Activated CD8-positive, alpha-beta T cell treated with anti-CD3 and anti-CD28 coated beads for 36 hours (primary cell): ENCODE measurements at regions not wholly inside any gene's neighbourhood (a gene's known extent, or its start where the extent isn't known, plus 50 kb on each side); places are given as distances from the start of the nearest gene placed in this dataset.

Experiments used
- ATAC-seq: fragments of 200-7000 bp; cut with Tn5 transposase; one replicate; pipeline ENCODE4 v1.10.0; 2021; ENCODE audit warnings: mild to moderate bottlenecking, moderate library complexity
- CTCF ChIA-PET: fragments of 350-600 bp; sonication (Branson Sonifier 250); formaldehyde crosslinking; loops from one replicate; lab custom pipeline; 2021; ENCODE audit warnings: antibody characterized with exemption; lab: Charles Lee
- POLR2A ChIA-PET: fragments of 350-600 bp; sonication (Branson Sonifier 250); formaldehyde crosslinking; loops from one replicate; lab custom pipeline; 2021; ENCODE audit warnings: antibody characterized with exemption; lab: Charles Lee
- DNase-seq: peaks from one replicate; pipeline ENCODE4 v3.0.0-alpha.2; 2020
- H3K27ac Mint-ChIP-seq: one replicate; pipeline ENCODE4 v1.8.0; 2021; ENCODE audit warnings: mild to moderate bottlenecking, mixed read lengths
- H3K27me3 Mint-ChIP-seq: one replicate; pipeline ENCODE4 v1.8.0; 2021; ENCODE audit warnings: mixed read lengths
- H3K36me3 Mint-ChIP-seq: one replicate; pipeline ENCODE4 v1.8.0; 2021; ENCODE audit warnings: low read depth, mixed read lengths
- H3K4me1 Mint-ChIP-seq: one replicate; pipeline ENCODE4 v1.8.0; 2021; ENCODE audit warnings: low read depth, mixed read lengths
- H3K4me3 Mint-ChIP-seq: one replicate; pipeline ENCODE4 v1.8.0; 2021; ENCODE audit warnings: mild to moderate bottlenecking, moderate library complexity, mixed read lengths
- H3K9me3 Mint-ChIP-seq: one replicate; pipeline ENCODE4 v1.8.0; 2021; ENCODE audit warnings: mixed read lengths
- intact Hi-C: fragments of 100-400 bp; cut with micrococcal nuclease; formaldehyde crosslinking; loops from one replicate; pipeline ENCODE4 v1.10.0; 2022
- TF ChIP-seq, protein P1 (sequence below): fragments of 200-600 bp; IDR thresholded peaks from one replicate; pipeline ENCODE4 v1.8.0; 2022; ENCODE audit warnings: antibody characterized with exemption, mild to moderate bottlenecking

- H3K9me3 Mint-ChIP-seq: peaks cover 3% of the 10 kb centered on the region
- DNase-seq (no peak), ATAC-seq (no peak)
- no peaks in the 10 kb centered on the region for H3K27me3 Mint-ChIP-seq
- H3K4me3 Mint-ChIP-seq: no peak overlapping the region
- no peaks in the 10 kb centered on the region for H3K36me3 Mint-ChIP-seq
- POLR2A ChIA-PET: no interaction called here
- intact Hi-C loops: no loop called here
- CTCF ChIA-PET: no interaction called here
- H3K27ac Mint-ChIP-seq: no peak overlapping the region
- TF ChIP-seq, protein P1, sequence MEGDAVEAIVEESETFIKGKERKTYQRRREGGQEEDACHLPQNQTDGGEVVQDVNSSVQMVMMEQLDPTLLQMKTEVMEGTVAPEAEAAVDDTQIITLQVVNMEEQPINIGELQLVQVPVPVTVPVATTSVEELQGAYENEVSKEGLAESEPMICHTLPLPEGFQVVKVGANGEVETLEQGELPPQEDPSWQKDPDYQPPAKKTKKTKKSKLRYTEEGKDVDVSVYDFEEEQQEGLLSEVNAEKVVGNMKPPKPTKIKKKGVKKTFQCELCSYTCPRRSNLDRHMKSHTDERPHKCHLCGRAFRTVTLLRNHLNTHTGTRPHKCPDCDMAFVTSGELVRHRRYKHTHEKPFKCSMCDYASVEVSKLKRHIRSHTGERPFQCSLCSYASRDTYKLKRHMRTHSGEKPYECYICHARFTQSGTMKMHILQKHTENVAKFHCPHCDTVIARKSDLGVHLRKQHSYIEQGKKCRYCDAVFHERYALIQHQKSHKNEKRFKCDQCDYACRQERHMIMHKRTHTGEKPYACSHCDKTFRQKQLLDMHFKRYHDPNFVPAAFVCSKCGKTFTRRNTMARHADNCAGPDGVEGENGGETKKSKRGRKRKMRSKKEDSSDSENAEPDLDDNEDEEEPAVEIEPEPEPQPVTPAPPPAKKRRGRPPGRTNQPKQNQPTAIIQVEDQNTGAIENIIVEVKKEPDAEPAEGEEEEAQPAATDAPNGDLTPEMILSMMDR: no peak
- no peaks in the 10 kb centered on the region for H3K4me1 Mint-ChIP-seq
Measured at GRCh38 chr9:81344366-81344765, 345.0 kb downstream of the TLE1 start.

GRCh38 chr9:81335879-81336421 lies 353.4 kb downstream of the TLE1 start:
- ATAC-seq (no peak), DNase-seq (no peak)
- Mint-ChIP-seq H3K4me3 (no peak overlapping the region), H3K36me3 (no peaks in the 10 kb centered on the region), H3K9me3 (peaks cover 10% of the 10 kb centered on the region), H3K27me3 (no peaks in the 10 kb centered on the region), H3K27ac (no peak overlapping the region), H3K4me1 (no peaks in the 10 kb centered on the region)
- TF ChIP-seq, protein P1: no peak
- ChIA-PET CTCF (no interaction called here), POLR2A (interaction anchor here (0.6 kb wide), 1 partner anchor 48 kb away, joined by 3 read pairs; no protein-coding TSS in a partner anchor)
- intact Hi-C loops: no loop called here

DNA sequence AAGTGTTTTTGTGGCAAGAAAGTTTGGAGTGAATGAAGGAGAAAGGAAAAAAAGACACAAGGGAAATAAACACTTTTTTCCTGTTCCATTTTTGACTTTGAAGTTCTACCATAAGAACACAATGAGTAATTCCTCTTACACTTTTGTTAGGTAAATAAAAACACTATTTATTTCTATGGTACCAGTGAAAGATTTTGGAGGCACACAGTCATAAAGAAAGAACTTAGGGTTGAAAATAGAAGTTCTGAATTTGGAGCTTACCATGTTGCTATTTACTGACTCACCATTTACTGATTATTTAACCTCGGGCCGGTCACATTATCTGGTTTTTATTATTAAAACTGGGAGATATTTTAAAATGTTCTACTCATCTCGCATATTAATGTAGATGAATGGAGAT lies 367.8 kb downstream of the TLE1 start:
- POLR2A ChIA-PET: no interaction called here
- CTCF ChIA-PET: no interaction called here

DNA sequence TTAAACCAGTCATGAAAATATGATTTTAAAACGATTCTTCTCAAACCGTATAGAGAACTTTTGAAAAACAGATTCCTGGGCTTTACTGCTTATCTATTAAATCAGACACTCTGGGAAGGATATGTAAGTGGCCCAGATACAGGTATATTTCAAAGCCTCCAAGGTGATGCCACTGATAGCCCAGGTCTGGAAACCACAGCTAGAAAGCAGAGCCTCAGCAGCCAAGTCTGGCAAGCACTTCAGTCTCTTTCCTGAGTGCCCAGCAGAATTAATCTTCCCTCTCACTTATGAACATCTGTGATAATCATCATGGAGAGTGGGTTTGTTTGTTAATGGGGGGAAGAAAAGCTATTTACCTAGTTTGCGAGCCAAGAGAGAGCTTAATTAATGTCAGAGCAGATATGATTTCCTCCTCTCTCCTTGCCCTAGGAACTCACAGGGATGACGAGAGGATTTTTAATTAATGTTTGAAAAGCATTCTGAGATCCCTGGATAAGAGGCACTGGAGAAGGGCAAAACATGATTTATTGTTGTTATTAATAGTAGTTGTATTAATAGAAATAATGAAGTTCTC lies 368.4 kb downstream of the TLE1 start:
- DNase-seq: no peak
- Mint-ChIP-seq H3K36me3 (no peaks in the 10 kb centered on the region), H3K27ac (no peak overlapping the region), H3K9me3 (peaks cover 11% of the 10 kb centered on the region), H3K4me3 (no peak overlapping the region), H3K27me3 (no peaks in the 10 kb centered on the region), H3K4me1 (no peaks in the 10 kb centered on the region)
- POLR2A ChIA-PET: no interaction called here
- intact Hi-C loops: no loop called here
- CTCF ChIA-PET: no interaction called here
- no peak for ATAC-seq
- TF ChIP-seq, protein P1: no peak

More for the DNA sequence above, 367.8 kb downstream of the TLE1 start:
- H3K9me3 Mint-ChIP-seq: peaks cover 12% of the 10 kb centered on the region
- H3K4me3 Mint-ChIP-seq: no peak overlapping the region
- H3K4me1 Mint-ChIP-seq: no peaks in the 10 kb centered on the region
- intact Hi-C loops: no loop called here
- TF ChIP-seq, protein P1: no peak
- no peak for ATAC-seq
- no peak overlapping the region for H3K27ac Mint-ChIP-seq
- H3K36me3 Mint-ChIP-seq: no peaks in the 10 kb centered on the region
- H3K27me3 Mint-ChIP-seq: no peaks in the 10 kb centered on the region
- DNase-seq: no peak

DNA sequence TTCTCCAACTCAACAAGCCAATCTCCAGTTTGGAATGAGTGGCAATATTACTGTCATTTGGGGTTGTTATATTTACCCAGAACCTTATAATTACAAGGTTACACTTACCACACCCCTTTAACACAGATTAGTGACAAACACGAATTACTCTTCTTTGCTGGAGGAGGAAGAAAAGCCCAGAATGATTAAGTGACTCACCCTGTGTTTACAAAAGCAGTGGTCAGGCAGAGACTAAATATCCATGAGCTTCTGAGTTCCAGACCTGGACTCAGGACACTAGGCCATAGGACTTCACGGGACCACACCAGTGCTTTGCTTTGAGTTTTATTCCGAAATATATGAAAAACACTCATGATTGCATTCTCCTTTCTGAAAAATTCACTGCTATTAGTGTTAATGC lies 370.8 kb downstream of the TLE1 start:
- Mint-ChIP-seq H3K36me3 (no peaks in the 10 kb centered on the region), H3K27ac (no peak overlapping the region), H3K4me1 (no peaks in the 10 kb centered on the region), H3K27me3 (no peaks in the 10 kb centered on the region), H3K4me3 (no peak overlapping the region), H3K9me3 (peaks cover 8% of the 10 kb centered on the region)
- ChIA-PET POLR2A (no interaction called here), CTCF (no interaction called here)
- intact Hi-C loops: no loop called here
- TF ChIP-seq, protein P1: no peak
- ATAC-seq (no peak), DNase-seq (no peak)
